Kidney epithelial cell (primary cell): ENCODE measurements at regions not wholly inside any gene's neighbourhood (a gene's known extent, or its start where the extent isn't known, plus 50 kb on each side); places are given as distances from the start of the nearest gene placed in this dataset.
"Not testable (repeated sequence)": the region's sequence is repeated elsewhere in the genome, so short reads cannot be mapped to it uniquely, and the experiment has no call there.

ENCODE experiments used
- DNase-seq: peaks from one replicate; pipeline ENCODE4 v3.0.0-alpha.2; 2010; ENCODE audit warnings: low read depth
- H3K27me3 ChIP-seq: 2 replicates; pipeline ENCODE4 v1.6.0; 2011; ENCODE audit warnings: low read length; ENCODE audit not compliant: control insufficient read depth, insufficient read depth
- H3K36me3 ChIP-seq: 2 replicates; pipeline ENCODE4 v1.5.1; 2011; ENCODE audit warnings: low read length; ENCODE audit not compliant: control insufficient read depth, insufficient read depth
- H3K4me3 ChIP-seq: 2 replicates; pipeline ENCODE4 v1.5.1; 2011; ENCODE audit warnings: low read depth, mild to moderate bottlenecking, control low read depth, low read length
- CTCF ChIP-seq: IDR thresholded peaks from 2 replicates; pipeline ENCODE4 v1.5.1; 2011; ENCODE audit warnings: mild to moderate bottlenecking, moderate library complexity, low read length, control low read depth, inconsistent platforms; ENCODE audit not compliant: insufficient read depth, poor library complexity, severe bottlenecking

GRCh38 chr9:90489066-90489465 lies 153.6 kb downstream of the DIRAS2 start:
- H3K27me3 ChIP-seq = no peaks in the 10 kb centered on the region
- no peak overlapping the region for H3K4me3 ChIP-seq
- TF ChIP-seq CTCF = no peak
- no peaks in the 10 kb centered on the region for H3K36me3 ChIP-seq
- no peak for DNase-seq

- Histone ChIP-seq H3K36me3 (no peaks in the 10 kb centered on the region), H3K4me3 (no peak overlapping the region), H3K27me3 (no peaks in the 10 kb centered on the region)
- no peak for TF ChIP-seq CTCF
- no peak for DNase-seq
Observed at GRCh38 chr9:90499761-90500160, 142.9 kb downstream of the DIRAS2 start.

GRCh38 chr9:90502134-90502533 lies 140.5 kb downstream of the DIRAS2 start:
- Histone ChIP-seq H3K4me3 (no peak overlapping the region), H3K27me3 (no peaks in the 10 kb centered on the region), H3K36me3 (no peaks in the 10 kb centered on the region)
- DNase-seq = no peak
- no peak for TF ChIP-seq CTCF

GRCh38 chr9:90504486-90504885 lies 138.1 kb downstream of the DIRAS2 start:
- H3K4me3 ChIP-seq = no peak overlapping the region
- no peaks in the 10 kb centered on the region for H3K36me3 ChIP-seq
- DNase-seq = no peak
- no peaks in the 10 kb centered on the region for H3K27me3 ChIP-seq
- TF ChIP-seq CTCF = no peak

GRCh38 chr9:90505695-90506094 lies 136.9 kb downstream of the DIRAS2 start:
- DNase-seq = no peak
- no peak for TF ChIP-seq CTCF
- no peaks in the 10 kb centered on the region for H3K36me3 ChIP-seq

GRCh38 chr9:90506402-90506801 lies 136.2 kb downstream of the DIRAS2 start:
- not testable (repeated sequence) for H3K27me3 ChIP-seq, H3K4me3 ChIP-seq, DNase-seq, H3K36me3 ChIP-seq

More at GRCh38 chr9:90505695-90506094, 136.9 kb downstream of the DIRAS2 start:
- no peak overlapping the region for H3K4me3 ChIP-seq
- H3K27me3 ChIP-seq = no peaks in the 10 kb centered on the region
